Peyer's patch (tissue), 4 donors: ENCODE measurements at regions not wholly inside any gene's neighbourhood (a gene's known extent, or its start where the extent isn't known, plus 50 kb on each side); places are given as distances from the start of the nearest gene placed in this dataset.

Experiments
- POLR2A ChIP-seq, 2 donors: fragments of 450-650 bp; IDR thresholded peaks; one replicate each; pipeline ENCODE4 v1.5.1; 2017; ENCODE audit warnings: antibody characterized with exemption in 2 of 2, mild to moderate bottlenecking in 2 of 2, moderate library complexity in 2 of 2
- TF ChIP-seq, protein P1 (sequence below), 6 experiments: fragments of 450-650 bp in 4 of 6; fragments of 200-600 bp in 2 of 6; sonication (generic) in 1 of 6; IDR thresholded peaks; one replicate each; pipeline ENCODE4 v1.5.1; 2017 to 2019; ENCODE audit warnings: antibody characterized with exemption in 6 of 6, mild to moderate bottlenecking in 3 of 6, moderate library complexity in 1 of 6

- no peak for TF ChIP-seq POLR2A (IDR thresholded peaks at IDR 0.05)
- TF ChIP-seq, protein P1, sequence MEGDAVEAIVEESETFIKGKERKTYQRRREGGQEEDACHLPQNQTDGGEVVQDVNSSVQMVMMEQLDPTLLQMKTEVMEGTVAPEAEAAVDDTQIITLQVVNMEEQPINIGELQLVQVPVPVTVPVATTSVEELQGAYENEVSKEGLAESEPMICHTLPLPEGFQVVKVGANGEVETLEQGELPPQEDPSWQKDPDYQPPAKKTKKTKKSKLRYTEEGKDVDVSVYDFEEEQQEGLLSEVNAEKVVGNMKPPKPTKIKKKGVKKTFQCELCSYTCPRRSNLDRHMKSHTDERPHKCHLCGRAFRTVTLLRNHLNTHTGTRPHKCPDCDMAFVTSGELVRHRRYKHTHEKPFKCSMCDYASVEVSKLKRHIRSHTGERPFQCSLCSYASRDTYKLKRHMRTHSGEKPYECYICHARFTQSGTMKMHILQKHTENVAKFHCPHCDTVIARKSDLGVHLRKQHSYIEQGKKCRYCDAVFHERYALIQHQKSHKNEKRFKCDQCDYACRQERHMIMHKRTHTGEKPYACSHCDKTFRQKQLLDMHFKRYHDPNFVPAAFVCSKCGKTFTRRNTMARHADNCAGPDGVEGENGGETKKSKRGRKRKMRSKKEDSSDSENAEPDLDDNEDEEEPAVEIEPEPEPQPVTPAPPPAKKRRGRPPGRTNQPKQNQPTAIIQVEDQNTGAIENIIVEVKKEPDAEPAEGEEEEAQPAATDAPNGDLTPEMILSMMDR (IDR thresholded peaks at IDR 0.05) = no peak
Measured at GRCh38 chr15:95499397-95499796, 831.1 kb upstream of the NR2F2 start.
